Heart left ventricle (tissue), 13 donors: ENCODE measurements at regions not wholly inside any gene's neighbourhood (a gene's known extent, or its start where the extent isn't known, plus 50 kb on each side); places are given as distances from the start of the nearest gene placed in this dataset.

Experiments
- POLR2A ChIP-seq, 2 donors: fragments of 450-650 bp; IDR thresholded peaks; one replicate each; pipeline ENCODE4 v1.6.1; 2017; ENCODE audit warnings: antibody characterized with exemption in 2 of 2, mild to moderate bottlenecking in 2 of 2, moderate library complexity in 2 of 2
- TF ChIP-seq, protein P1 (sequence below), 12 donors: fragments of 200-600 bp; sonication (generic) in 4 of 12; IDR thresholded peaks; one replicate each; pipeline versions ENCODE4 v1.5.0 to v1.8.0; 2018 to 2022; ENCODE audit warnings: antibody characterized with exemption in 12 of 12, mild to moderate bottlenecking in 5 of 12
- donor health status: ischemic (EF 13 %, LVEDD 7.1; RV severe dilation, severe dysfunction).
- donor health status: DM: no; HTN: yes; CAD: no.
- donor health status: DM: no; HTN: no; CAD: no.
- donor health status: ischemic (EF 25% LVEDD 6.9; RV normal size, moderate dysfunction).
- donor health status: ischemic (EF 25% LVEDD 5.7; RV mildly dilated, moderate dysfunction).
- donor health status: ischemic (EF 35%, LVEDD 5.7; RV mildly dilated, moderate dysfunction).
- donor health status: nonischemic (EF 11% LVEDD 7.7; RV severe dilation, severe dysfunction).
- donor health status: DM: yes; HTN: yes; CAD: no.
- donor health status: PGD.
- donor health status: ischemic (EF 29% LVEDD 5.4; RV normal size, mild dysfunction).
- donor health status: nonischemic (EF 23%, LVEDD 6.1; RV moderate dilation, normal function).

DNA sequence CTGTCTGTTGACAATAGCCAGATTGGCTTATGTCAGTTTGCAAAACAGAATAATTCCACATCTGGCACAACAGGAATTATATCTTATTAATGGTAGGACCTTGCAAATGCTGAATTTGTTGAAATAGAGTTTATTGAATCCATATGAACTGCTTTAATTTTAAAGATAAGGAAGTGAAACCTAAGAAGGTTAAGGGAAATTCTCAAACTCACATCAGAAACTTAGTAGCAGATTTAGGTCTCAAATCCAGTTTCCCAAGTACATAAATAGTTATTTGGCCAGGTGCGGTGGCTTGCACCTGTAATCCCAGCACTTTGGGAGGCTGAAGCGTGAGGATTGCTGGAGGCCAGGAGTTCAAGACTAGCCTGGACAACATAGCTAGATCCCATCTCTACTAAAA is 117.1 kb downstream of the HNRNPD start:
- TF ChIP-seq, protein P1, sequence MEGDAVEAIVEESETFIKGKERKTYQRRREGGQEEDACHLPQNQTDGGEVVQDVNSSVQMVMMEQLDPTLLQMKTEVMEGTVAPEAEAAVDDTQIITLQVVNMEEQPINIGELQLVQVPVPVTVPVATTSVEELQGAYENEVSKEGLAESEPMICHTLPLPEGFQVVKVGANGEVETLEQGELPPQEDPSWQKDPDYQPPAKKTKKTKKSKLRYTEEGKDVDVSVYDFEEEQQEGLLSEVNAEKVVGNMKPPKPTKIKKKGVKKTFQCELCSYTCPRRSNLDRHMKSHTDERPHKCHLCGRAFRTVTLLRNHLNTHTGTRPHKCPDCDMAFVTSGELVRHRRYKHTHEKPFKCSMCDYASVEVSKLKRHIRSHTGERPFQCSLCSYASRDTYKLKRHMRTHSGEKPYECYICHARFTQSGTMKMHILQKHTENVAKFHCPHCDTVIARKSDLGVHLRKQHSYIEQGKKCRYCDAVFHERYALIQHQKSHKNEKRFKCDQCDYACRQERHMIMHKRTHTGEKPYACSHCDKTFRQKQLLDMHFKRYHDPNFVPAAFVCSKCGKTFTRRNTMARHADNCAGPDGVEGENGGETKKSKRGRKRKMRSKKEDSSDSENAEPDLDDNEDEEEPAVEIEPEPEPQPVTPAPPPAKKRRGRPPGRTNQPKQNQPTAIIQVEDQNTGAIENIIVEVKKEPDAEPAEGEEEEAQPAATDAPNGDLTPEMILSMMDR (IDR thresholded peaks at IDR 0.05): no peak
- TF ChIP-seq POLR2A (IDR thresholded peaks at IDR 0.05): no peak
